Stimulated activated CD8-positive, alpha-beta memory T cell treated with anti-CD3 and anti-CD28 coated beads, Interleukin-4, amount 100 ng/mL, for 4 hours (primary cell): ENCODE measurements at regions not wholly inside any gene's neighbourhood (a gene's known extent, or its start where the extent isn't known, plus 50 kb on each side); places are given as distances from the start of the nearest gene placed in this dataset.
"Not testable (repeated sequence)": the region's sequence is repeated elsewhere in the genome, so short reads cannot be mapped to it uniquely, and the experiment has no call there.

Experiments
- DNase-seq, 2 donors: peaks; one replicate each; pipeline ENCODE4 v3.0.0-alpha.2; 2020; ENCODE audit warnings: low read depth in 2 of 2, low spot score in 1 of 2

DNA sequence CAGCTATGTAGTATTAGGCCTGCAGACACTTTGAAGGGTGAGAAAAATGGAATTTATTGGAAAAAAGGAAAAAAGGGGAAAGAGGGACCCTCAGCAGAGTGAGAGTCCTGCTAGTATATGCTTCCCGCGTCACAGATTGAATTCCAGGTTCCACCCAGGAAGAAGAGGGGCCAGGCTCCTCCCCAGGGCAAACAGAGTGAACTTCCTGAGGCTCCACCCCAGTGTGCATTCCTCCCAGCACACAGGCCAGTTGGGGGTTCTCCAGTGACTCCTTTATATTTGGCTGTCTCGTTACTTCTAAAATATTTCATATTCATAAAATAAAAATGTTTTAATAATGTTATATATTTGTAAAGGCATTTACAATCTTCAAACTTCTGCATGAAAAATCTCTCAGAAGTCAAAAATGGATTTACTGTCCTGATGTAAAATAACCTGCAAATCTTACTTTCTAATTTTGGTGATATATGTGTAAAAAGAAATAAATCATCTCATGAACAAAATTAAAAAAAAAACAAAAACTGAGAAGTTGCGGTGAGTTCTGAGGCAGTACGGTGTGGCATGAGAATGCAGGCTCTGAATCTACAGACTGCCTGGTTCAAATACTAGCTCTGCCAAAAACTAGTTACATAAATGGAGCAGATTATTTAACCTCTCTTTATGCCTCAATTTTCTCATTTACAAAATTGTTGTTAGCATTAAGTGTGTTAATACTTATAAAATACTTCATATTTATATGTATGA, 175.8 kb upstream of the P2RY1 start:
- DNase-seq, result no peak

- DNase-seq, result no peak
Observed at GRCh38 chr3:152662157-152662556, 172.8 kb upstream of the P2RY1 start.

DNA sequence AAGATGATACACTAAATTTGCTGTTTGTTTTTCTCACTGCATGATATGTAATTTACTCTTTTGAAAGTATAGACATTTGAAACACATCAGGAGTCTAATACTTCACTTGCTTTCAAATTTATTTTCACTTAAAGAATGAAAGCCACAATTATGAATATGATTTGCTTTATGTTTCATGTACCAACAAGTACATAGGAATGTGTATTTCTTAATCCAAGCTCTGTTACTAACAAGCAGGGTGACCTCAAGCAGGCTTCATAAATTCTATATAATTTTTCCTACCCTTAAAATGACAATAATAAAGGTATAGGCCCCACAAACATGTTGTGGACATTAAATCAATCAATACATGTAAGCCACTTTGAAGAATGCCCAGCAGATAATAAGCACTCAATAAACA, 170.2 kb upstream of the P2RY1 start:
- no peak for DNase-seq

DNA sequence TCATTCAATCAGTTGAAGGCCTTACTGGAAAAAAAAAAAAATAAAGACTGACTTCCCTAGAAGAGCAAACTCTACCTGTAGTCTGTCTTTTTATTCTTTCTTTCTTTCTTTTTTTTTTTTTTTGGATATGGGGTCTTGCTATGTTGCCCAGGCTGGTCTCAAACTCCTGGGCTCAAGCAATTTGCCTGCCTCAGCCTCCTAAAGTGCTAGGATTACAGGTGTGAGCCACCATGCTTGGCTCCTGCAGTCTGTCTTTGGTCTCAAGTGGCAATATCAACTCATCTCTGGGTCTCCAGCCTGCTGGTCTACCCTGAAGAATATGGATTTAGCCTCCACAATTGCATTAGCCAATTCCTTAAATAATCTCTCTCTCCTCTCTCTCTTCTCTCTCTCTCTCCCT, 167.7 kb upstream of the P2RY1 start:
- no peak for DNase-seq

DNA sequence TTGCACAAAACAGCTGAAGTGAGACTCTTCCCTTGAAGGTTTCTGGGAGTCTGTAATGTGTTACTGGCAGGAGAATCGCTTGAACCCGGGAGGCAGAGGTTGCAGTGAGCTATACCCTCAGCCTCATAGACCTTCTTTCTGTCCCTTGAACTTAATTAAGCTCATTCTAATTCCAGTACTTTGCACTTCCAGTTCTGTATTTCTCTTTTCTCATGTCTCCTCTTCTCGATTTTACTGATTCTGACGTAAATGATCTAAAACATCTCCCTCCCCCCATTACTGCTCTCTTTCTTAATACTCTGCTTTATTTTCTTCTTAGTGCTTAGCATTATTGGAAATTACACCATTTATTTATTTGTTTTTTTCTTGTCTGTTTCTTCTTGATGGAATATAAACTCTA, 165.4 kb upstream of the P2RY1 start:
- no peak for DNase-seq

GRCh38 chr3:152671446-152672319, 163.2 kb upstream of the P2RY1 start:
- no peak for DNase-seq

DNA sequence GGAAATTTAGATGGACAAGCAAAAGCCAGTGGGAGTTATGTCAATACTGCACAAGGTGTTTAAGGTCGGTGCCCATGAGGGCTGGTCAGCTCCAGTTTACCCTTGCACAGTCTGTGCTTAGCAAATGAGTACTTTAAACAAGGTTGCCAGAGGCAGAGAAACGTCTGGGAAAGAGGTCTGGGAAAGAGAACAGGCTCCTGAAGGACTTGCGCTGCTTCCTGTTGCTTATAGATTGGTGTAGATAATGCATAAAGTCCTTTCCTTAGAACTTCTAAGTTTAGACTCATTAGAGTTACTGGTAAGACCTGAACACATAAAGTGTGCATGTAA, 162.6 kb upstream of the P2RY1 start:
- no peak for DNase-seq

- DNase-seq, result no peak
Observed at GRCh38 chr3:152676810-152677379, 158.0 kb upstream of the P2RY1 start.

GRCh38 chr3:152677491-152677890, 157.4 kb upstream of the P2RY1 start:
- DNase-seq, result no peak

DNA sequence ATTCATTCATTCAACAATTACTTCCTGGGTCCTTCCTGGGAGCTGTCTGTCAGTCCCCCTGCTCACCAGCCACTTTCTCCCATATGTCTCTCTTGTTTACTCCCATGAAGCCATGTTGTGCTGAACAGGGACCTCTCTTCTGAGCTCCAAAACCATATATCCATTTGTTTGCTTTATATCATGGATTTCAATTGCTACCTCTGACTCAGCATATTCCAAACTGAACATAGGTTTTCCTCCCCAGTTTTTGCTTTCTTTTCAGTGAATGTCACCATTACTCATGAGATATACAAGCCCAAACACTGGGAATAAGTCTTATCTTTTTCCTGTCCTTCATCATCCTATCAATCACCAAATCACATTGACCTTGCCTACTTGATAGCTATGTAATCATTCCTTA, 152.5 kb upstream of the P2RY1 start:
- no peak for DNase-seq

DNA sequence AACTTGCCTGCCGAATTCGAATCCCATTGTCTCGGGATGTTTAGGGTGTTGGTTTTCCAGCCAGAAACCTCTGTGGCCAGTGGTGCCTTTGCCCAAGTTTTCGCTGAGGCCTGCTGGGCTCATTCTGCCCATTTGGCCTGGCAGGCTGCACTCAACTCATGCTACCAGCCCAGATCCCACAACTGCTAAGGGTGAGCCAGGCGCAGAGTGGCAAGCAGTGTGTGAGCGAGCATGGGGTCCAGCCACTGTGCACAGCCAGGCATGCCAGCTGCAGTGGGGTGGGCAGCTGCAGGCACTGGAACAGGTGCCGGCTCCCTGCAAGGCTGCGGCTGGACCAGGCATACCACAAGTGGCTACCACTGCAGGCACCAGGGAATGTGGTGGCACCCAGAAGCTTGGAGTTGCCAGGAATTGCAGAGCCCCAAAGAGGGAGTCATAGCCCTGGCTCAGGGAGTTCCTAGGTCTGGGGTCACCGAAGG, 151.4 kb upstream of the P2RY1 start:
- DNase-seq, result no peak

- no peak for DNase-seq
Observed at GRCh38 chr3:152684279-152684678, 150.7 kb upstream of the P2RY1 start.

GRCh38 chr3:152688313-152688712, 146.6 kb upstream of the P2RY1 start:
- no peak for DNase-seq

DNA sequence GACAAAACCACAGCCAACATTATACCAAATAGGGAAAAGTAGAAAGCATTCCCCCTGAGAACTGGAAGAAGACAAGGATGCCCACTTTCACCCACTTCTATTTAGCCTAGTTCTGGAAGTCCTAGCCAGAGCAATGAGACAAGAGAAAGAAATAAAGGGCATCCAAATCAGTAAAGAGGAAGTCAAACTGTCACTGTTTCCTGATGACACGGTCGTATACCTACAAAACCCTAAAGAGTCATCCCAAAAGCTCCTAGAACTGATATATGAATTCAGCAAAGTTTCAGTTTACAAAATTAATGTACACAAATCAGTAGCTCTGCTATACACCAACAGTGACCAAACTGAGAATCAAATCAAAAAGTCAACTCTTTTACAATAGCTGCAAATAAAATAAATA, 142.6 kb upstream of the P2RY1 start:
- DNase-seq, result not testable (repeated sequence)

DNA sequence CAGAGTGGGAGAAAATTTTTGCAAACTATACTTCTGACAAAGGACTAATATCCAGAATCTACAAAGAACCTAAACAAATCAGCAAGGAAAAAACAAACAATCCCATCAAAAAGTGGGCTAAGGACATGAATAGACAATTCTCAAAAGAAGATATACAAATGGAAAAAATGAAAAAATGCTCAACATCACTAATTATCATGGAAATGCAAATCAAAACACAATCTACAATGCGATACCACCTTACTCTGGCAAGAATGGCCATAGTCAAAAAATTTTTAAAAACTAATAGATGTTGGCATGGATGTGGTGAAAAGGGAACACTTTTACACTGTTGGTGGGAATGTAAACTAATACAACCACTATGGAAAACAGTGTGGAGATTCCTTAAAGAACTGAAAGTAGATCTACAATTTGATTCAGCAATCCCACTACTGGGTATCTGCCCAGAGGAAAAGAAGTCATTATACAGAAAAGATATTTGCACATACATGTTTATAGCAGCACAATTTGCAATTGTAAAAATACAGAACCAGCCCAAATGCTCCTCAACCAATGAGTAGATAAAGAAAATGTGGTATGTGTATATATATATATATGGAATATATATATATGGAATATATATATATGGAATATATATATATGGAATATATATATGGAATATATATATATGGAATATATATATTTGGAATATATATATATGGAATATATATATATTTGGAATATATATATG, 141.2 kb upstream of the P2RY1 start:
- not testable (repeated sequence) for DNase-seq

GRCh38 chr3:152695840-152696239, 139.1 kb upstream of the P2RY1 start:
- no peak for DNase-seq

- DNase-seq, result no peak
Observed at GRCh38 chr3:152696962-152697361, 138.0 kb upstream of the P2RY1 start.

GRCh38 chr3:152703245-152703890, 131.6 kb upstream of the P2RY1 start:
- DNase-seq, result no peak

DNA sequence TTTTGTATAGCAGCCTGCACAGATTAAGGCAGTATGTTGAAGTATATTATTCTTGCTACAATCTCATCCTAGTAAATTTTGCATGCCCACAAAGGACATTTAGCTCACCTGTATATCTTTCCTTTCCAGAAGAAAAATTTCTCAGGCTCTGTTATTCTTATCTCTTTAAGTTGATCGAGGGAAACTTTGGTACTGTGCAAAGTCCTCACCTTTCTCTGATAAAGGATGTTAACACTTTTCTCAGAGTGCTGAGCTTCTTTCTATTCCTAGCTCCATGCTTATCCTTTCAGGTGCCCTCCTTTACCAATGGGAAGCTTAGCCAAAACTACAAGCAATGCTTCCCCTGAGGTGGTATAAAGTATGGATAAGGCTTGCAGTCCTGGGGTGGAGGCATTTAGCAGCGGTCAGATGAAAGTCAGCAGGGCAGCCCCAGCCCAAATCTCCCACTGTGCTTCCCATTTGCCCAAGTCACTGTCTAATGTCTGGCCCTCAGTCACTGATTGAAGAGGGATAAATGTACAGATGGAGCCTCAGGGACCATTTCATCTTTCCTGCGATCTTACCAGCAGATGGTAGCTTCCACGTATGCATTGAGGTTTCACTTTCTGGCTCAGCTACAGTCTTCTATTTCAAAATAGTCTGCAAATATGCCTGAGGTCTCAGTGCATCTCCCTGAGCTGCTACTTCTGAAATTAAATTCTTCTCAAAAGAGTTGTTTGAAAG, 127.8 kb upstream of the P2RY1 start:
- no peak for DNase-seq

- no peak for DNase-seq
Observed at GRCh38 chr3:152709659-152710058, 125.3 kb upstream of the P2RY1 start.
